ENCODE measurements at regions not wholly inside any gene's neighbourhood (a gene's known extent, or its start where the extent isn't known, plus 50 kb on each side); places are given as distances from the start of the nearest gene placed in this dataset.

GRCh38 chr16:63422715-63423114, 1386.5 kb upstream of the CDH8 start:
- no peak overlapping the region for H3K23ac ChIP-seq (ENCODE audit: low read depth, low read length, poor library complexity)
- H4K91ac ChIP-seq (ENCODE audit: low read depth, low read length, poor library complexity) = no peak overlapping the region
- WGBS, 2 donors (ENCODE audit: extremely low coverage in 2 of 2, insufficient read length in 2 of 2, insufficient replicate concordance in 1 of 2) = no CpG with 5 or more reads among the region's 2 CpGs
- no peak overlapping the region for H2BK15ac ChIP-seq (ENCODE audit: low read length)
- no peak overlapping the region for H4K8ac ChIP-seq (ENCODE audit: low read depth, low read length)
- H3K9ac ChIP-seq (ENCODE audit: low read depth, low read length, poor library complexity) = no peak overlapping the region
- H3K36me3 ChIP-seq (replicated peaks in 1 of 2; ENCODE audit: control insufficient read depth in 2 of 2, insufficient read depth in 2 of 2, low read length in 2 of 2) = no peaks in the 10 kb centered on the region
- no peak overlapping the region for H2AK5ac ChIP-seq (ENCODE audit: low read depth, low read length)
- H3K4me3 ChIP-seq (ENCODE audit: low read length in 2 of 2) = no peak overlapping the region
- no peak overlapping the region for H3K14ac ChIP-seq (ENCODE audit: low read length)
- no peak overlapping the region for H3K4ac ChIP-seq (ENCODE audit: low read length)
- no peak overlapping the region for H3K4me2 ChIP-seq (ENCODE audit: insufficient read depth, low read length, poor library complexity, severe bottlenecking)
- DNase-seq (ENCODE audit: low spot score) = no peak
- no peaks in the 10 kb centered on the region for H3K79me1 ChIP-seq (ENCODE audit: low read depth, low read length)
- H2BK5ac ChIP-seq (ENCODE audit: low read length) = no peak overlapping the region
- H2AFZ ChIP-seq (ENCODE audit: low read length) = no peak overlapping the region
- no peaks in the 10 kb centered on the region for H3K4me1 ChIP-seq (ENCODE audit: control insufficient read depth in 2 of 2, insufficient read depth in 1 of 2, low read depth in 1 of 2, low read length in 2 of 2)
- H3K27me3 ChIP-seq (ENCODE audit: control insufficient read depth in 3 of 3, insufficient read depth in 3 of 3, low read depth in 1 of 3, low read length in 3 of 3) = no peaks in the 10 kb centered on the region
- H3K27ac ChIP-seq (replicated peaks; ENCODE audit: low read length) = no peak overlapping the region
- H3K9me3 ChIP-seq (replicated peaks in 1 of 2; ENCODE audit: control insufficient read depth in 2 of 2, insufficient read depth in 1 of 2, low read depth in 1 of 2, low read length in 2 of 2) = no peaks in the 10 kb centered on the region
- H2BK12ac ChIP-seq (ENCODE audit: low read length) = no peak overlapping the region
- no peak overlapping the region for H2BK120ac ChIP-seq (ENCODE audit: low read depth, low read length)
- no peak overlapping the region for H3K18ac ChIP-seq (ENCODE audit: low read length)

GRCh38 chr16:63416712-63417111, 1380.5 kb upstream of the CDH8 start:
- H3K27ac ChIP-seq (replicated peaks; ENCODE audit: low read length) = no peak overlapping the region
- no peak overlapping the region for H2BK15ac ChIP-seq (ENCODE audit: low read length)
- no peak overlapping the region for H3K4ac ChIP-seq (ENCODE audit: low read length)
- DNase-seq (ENCODE audit: low spot score) = no peak
- H3K4me1 ChIP-seq (ENCODE audit: control insufficient read depth in 2 of 2, insufficient read depth in 1 of 2, low read depth in 1 of 2, low read length in 2 of 2) = no peaks in the 10 kb centered on the region
- H3K14ac ChIP-seq (ENCODE audit: low read length) = no peak overlapping the region
- H2BK120ac ChIP-seq (ENCODE audit: low read depth, low read length) = no peak overlapping the region
- no peaks in the 10 kb centered on the region for H3K27me3 ChIP-seq (ENCODE audit: control insufficient read depth in 3 of 3, insufficient read depth in 3 of 3, low read depth in 1 of 3, low read length in 3 of 3)
- no peaks in the 10 kb centered on the region for H3K9me3 ChIP-seq (replicated peaks in 1 of 2; ENCODE audit: control insufficient read depth in 2 of 2, insufficient read depth in 1 of 2, low read depth in 1 of 2, low read length in 2 of 2)
- H3K36me3 ChIP-seq (replicated peaks in 1 of 2; ENCODE audit: control insufficient read depth in 2 of 2, insufficient read depth in 2 of 2, low read length in 2 of 2) = no peaks in the 10 kb centered on the region
- no peak overlapping the region for H4K91ac ChIP-seq (ENCODE audit: low read depth, low read length, poor library complexity)
- WGBS, 2 donors (ENCODE audit: extremely low coverage in 2 of 2, insufficient read length in 2 of 2, insufficient replicate concordance in 1 of 2) = no CpG with 5 or more reads among the region's 4 CpGs
- no peak overlapping the region for H3K23ac ChIP-seq (ENCODE audit: low read depth, low read length, poor library complexity)
- H3K4me2 ChIP-seq (ENCODE audit: insufficient read depth, low read length, poor library complexity, severe bottlenecking) = no peak overlapping the region
- no peak overlapping the region for H2BK12ac ChIP-seq (ENCODE audit: low read length)
- H2BK5ac ChIP-seq (ENCODE audit: low read length) = no peak overlapping the region
- H3K4me3 ChIP-seq (ENCODE audit: low read length in 2 of 2) = no peak overlapping the region
- H2AFZ ChIP-seq (ENCODE audit: low read length) = no peak overlapping the region
- H3K18ac ChIP-seq (ENCODE audit: low read length) = no peak overlapping the region
- H3K79me1 ChIP-seq (ENCODE audit: low read depth, low read length) = no peaks in the 10 kb centered on the region
- H2AK5ac ChIP-seq (ENCODE audit: low read depth, low read length) = no peak overlapping the region
- no peak overlapping the region for H4K8ac ChIP-seq (ENCODE audit: low read depth, low read length)
- H3K9ac ChIP-seq (ENCODE audit: low read depth, low read length, poor library complexity) = no peak overlapping the region

- no peak overlapping the region for H2BK12ac ChIP-seq (ENCODE audit: low read length)
- no CpG with 5 or more reads among the region's 2 CpGs for whole genome bisulfite sequencing, 2 donors (ENCODE audit: extremely low coverage in 2 of 2, insufficient read length in 2 of 2, insufficient replicate concordance in 1 of 2)
- no peaks in the 10 kb centered on the region for H3K36me3 ChIP-seq (replicated peaks in 1 of 2; ENCODE audit: control insufficient read depth in 2 of 2, insufficient read depth in 2 of 2, low read length in 2 of 2)
- no peak overlapping the region for H2BK15ac ChIP-seq (ENCODE audit: low read length)
- no peak overlapping the region for H2BK120ac ChIP-seq (ENCODE audit: low read depth, low read length)
- H3K27ac ChIP-seq (replicated peaks; ENCODE audit: low read length) = no peak overlapping the region
- no peak for DNase-seq (ENCODE audit: low spot score)
- no peaks in the 10 kb centered on the region for H3K79me1 ChIP-seq (ENCODE audit: low read depth, low read length)
- no peak overlapping the region for H3K4me3 ChIP-seq (ENCODE audit: low read length in 2 of 2)
- H3K9me3 ChIP-seq (replicated peaks in 1 of 2; ENCODE audit: control insufficient read depth in 2 of 2, insufficient read depth in 1 of 2, low read depth in 1 of 2, low read length in 2 of 2) = no peaks in the 10 kb centered on the region
- H2AK5ac ChIP-seq (ENCODE audit: low read depth, low read length) = no peak overlapping the region
- peak overlapping the region; percentile 5 for H2AFZ ChIP-seq (ENCODE audit: low read length)
- H3K4me2 ChIP-seq (ENCODE audit: insufficient read depth, low read length, poor library complexity, severe bottlenecking) = no peak overlapping the region
- H3K18ac ChIP-seq (ENCODE audit: low read length) = no peak overlapping the region
- no peak overlapping the region for H3K23ac ChIP-seq (ENCODE audit: low read depth, low read length, poor library complexity)
- no peaks in the 10 kb centered on the region for H3K4me1 ChIP-seq (ENCODE audit: control insufficient read depth in 2 of 2, insufficient read depth in 1 of 2, low read depth in 1 of 2, low read length in 2 of 2)
- H4K8ac ChIP-seq (ENCODE audit: low read depth, low read length) = no peak overlapping the region
- no peak overlapping the region for H2BK5ac ChIP-seq (ENCODE audit: low read length)
- H3K9ac ChIP-seq (ENCODE audit: low read depth, low read length, poor library complexity) = no peak overlapping the region
- no peak overlapping the region for H3K14ac ChIP-seq (ENCODE audit: low read length)
- no peak overlapping the region for H4K91ac ChIP-seq (ENCODE audit: low read depth, low read length, poor library complexity)
- H3K4ac ChIP-seq (ENCODE audit: low read length) = no peak overlapping the region
- no peaks in the 10 kb centered on the region for H3K27me3 ChIP-seq (ENCODE audit: control insufficient read depth in 3 of 3, insufficient read depth in 3 of 3, low read depth in 1 of 3, low read length in 3 of 3)
These were observed 1378.8 kb upstream of the CDH8 start for GRCh38 chr16:63415014-63415413.

DNA sequence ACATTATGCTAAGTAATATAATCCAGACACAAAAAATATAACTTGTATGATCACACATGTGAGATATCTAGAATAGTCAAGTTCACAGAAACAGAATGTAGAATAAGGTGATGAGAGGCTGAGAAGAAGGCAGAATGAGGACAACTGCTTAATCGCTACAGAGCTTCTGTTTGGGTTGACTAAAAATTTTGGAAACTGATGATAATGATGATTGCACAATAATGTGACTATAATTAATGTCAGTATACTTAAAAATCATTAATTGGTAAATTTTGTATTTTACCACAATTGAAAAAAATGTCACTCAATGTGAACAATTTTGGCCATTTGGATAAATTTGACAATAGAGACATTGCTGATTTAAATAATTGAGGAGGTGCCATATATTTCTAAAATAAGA, 1374.4 kb upstream of the CDH8 start:
- no peak overlapping the region for H2BK15ac ChIP-seq (ENCODE audit: low read length)
- H3K79me1 ChIP-seq (ENCODE audit: low read depth, low read length) = no peaks in the 10 kb centered on the region
- no peak overlapping the region for H3K27ac ChIP-seq (replicated peaks; ENCODE audit: low read length)
- H4K91ac ChIP-seq (ENCODE audit: low read depth, low read length, poor library complexity) = no peak overlapping the region
- no peak overlapping the region for H3K4ac ChIP-seq (ENCODE audit: low read length)
- H3K36me3 ChIP-seq (replicated peaks in 1 of 2; ENCODE audit: control insufficient read depth in 2 of 2, insufficient read depth in 2 of 2, low read length in 2 of 2) = no peaks in the 10 kb centered on the region
- H2BK12ac ChIP-seq (ENCODE audit: low read length) = no peak overlapping the region
- no peak overlapping the region for H3K18ac ChIP-seq (ENCODE audit: low read length)
- no peak overlapping the region for H3K23ac ChIP-seq (ENCODE audit: low read depth, low read length, poor library complexity)
- no peak overlapping the region for H3K4me3 ChIP-seq (ENCODE audit: low read length in 2 of 2)
- no peak overlapping the region for H4K8ac ChIP-seq (ENCODE audit: low read depth, low read length)
- no peak overlapping the region for H2AK5ac ChIP-seq (ENCODE audit: low read depth, low read length)
- H3K4me2 ChIP-seq (ENCODE audit: insufficient read depth, low read length, poor library complexity, severe bottlenecking) = no peak overlapping the region
- no peaks in the 10 kb centered on the region for H3K27me3 ChIP-seq (ENCODE audit: control insufficient read depth in 3 of 3, insufficient read depth in 3 of 3, low read depth in 1 of 3, low read length in 3 of 3)
- H3K9ac ChIP-seq (ENCODE audit: low read depth, low read length, poor library complexity) = no peak overlapping the region
- H3K9me3 ChIP-seq (replicated peaks in 1 of 2; ENCODE audit: control insufficient read depth in 2 of 2, insufficient read depth in 1 of 2, low read depth in 1 of 2, low read length in 2 of 2) = no peaks in the 10 kb centered on the region
- no peak overlapping the region for H2AFZ ChIP-seq (ENCODE audit: low read length)
- DNase-seq (ENCODE audit: low spot score) = no peak
- WGBS, 2 donors (ENCODE audit: extremely low coverage in 2 of 2, insufficient read length in 2 of 2, insufficient replicate concordance in 1 of 2) = no CpG with 5 or more reads among the region's 1 CpG
- H2BK120ac ChIP-seq (ENCODE audit: low read depth, low read length) = no peak overlapping the region
- no peaks in the 10 kb centered on the region for H3K4me1 ChIP-seq (ENCODE audit: control insufficient read depth in 2 of 2, insufficient read depth in 1 of 2, low read depth in 1 of 2, low read length in 2 of 2)
- no peak overlapping the region for H2BK5ac ChIP-seq (ENCODE audit: low read length)
- no peak overlapping the region for H3K14ac ChIP-seq (ENCODE audit: low read length)
